ENCODE measurements at regions not wholly inside any gene's neighbourhood (a gene's known extent, or its start where the extent isn't known, plus 50 kb on each side); places are given as distances from the start of the nearest gene placed in this dataset.
"Not testable (repeated sequence)": the region's sequence is repeated elsewhere in the genome, so short reads cannot be mapped to it uniquely, and the experiment has no call there.

DNA sequence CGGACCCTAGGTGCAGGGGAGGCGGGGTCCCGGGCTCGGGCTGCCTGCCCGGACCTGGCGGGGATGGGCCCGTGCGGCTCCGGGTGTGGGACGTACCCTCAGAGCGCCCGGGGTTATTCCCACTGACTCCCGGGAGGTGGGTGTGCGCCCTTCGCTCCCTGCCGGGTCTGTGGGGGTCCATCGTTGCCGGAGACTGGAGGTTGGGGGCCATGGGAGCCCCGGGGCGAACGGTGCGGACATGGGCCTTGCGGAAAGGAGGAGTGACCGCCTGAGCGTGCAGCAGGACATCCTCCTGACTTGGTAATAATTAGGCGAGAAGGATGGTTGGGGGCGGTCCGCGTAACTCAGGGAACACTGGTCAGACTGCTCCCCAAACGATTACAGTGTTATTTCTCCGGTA lies 552.7 kb downstream of the TUBA3C start:
- not testable (repeated sequence) for DNase-seq

DNA sequence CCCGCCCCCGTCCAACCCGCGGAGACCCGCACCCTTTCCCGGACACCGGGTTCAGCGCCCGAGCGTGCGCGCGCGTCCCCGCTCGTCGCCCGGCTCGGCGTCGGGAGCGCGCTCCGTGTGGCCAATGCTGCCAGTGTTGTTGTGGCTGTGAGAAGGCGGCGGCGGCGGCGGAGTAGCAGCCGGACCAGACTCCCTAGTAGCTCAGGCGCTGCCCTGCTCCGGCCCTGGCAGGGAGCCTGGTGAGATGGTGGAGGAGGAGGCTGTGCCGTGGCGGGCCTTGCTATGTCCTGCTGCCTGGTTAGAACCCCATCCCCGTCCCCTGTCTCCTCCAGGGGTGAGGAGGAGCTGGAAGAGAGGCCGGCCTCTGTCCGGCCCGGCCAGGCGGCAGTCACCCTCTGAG lies 553.2 kb downstream of the TUBA3C start:
- DNase-seq: no peak

DNA sequence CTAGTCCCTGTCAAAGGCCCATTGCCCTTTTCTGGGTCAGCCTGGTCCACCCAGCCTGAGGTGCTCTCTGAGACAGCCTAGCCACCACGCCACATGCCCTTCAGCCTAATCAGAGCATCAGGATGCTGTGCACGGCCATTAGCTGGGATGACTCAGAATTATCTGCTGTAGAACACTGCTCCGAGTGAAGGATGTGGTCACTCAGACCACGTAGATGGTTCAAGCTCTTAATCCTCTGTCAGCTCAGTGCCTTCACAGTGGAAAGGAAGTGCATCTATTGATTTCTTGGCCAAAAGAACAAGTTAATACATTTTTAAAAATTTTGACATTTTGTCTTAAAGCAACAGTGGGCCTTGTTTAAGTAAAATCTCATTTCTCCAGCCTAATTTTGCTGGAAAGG lies 557.6 kb downstream of the TUBA3C start:
- DNase-seq: not testable (repeated sequence)

DNA sequence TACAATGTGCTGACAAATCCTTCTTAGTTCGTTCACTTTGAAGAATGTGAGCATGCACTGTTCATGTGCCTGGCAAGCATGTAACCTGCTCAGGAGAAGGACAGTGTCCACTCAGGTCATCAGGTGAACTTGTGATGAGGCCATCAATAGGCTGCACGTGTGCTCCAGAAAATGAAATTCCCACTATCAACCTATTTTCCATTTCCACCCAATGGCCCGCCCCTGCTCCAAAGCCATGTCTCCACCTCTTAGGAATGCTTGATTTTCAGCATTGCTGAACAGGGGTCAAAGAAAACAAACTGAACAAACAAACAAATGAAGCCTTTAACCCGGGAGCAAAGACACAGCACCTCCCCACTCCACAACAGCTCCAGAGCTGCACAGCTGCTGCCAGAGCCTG lies 563.2 kb downstream of the TUBA3C start:
- DNase-seq: not testable (repeated sequence)

DNA sequence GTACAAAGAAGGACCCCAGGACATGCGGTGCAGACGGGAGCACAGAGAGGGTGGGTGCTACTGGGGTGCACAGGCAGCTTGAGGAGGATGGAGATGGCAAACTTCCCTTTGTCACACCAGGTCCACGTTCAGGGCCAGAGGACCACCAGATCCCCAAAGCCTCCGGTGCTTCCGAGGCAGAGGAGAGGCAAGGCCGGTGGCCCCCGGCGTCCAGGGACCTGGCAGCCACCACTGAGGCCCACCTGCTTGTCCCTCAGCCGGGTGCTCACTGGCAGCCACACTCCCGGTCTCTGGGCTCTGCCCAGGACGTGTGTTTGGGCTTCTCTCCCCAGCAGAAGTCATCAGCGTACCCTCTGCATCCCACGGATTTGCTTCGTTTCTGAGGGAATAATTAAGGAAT lies 571.1 kb downstream of the TUBA3C start:
- DNase-seq: not testable (repeated sequence)

DNA sequence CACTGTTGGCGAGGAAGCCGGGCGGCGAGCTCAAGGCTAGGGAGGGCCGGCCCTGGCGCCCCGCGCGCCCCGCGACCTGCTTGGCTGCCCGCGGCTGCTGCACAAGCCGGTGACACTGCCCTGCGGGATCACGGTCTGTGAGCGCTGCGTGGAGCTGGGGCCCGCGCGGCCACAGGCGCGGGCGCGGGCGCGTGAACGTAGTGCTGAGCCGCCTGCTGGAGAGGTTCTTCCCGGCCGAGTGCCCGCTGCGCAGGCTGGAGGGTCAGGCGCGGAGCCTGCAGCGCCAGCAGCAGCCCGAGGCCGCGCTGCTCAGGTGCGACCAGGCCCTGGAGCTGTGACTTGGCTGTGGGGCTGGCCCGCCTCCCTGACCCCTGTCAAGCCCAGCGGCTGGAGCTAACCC lies 572.3 kb downstream of the TUBA3C start:
- not testable (repeated sequence) for DNase-seq

DNA sequence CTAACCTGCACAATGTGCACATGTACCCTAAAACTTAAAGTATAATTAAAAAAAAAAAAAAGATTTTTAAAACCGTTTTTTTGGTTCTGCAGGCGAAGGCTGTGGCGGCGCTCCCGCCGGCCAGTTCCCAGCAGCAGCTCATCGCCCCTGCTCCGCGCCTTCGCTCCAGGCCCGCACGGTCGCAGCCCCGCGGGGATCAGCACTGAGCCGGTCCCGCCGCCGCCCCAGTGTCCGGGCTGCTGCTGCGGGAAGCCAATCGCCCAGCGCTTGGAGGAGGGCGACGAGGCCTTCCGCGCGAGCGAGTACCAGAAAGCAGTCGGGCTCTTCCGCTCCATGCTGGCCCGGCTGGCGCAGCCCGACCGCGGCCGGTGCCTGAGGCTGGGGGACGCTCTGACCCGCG lies 572.8 kb downstream of the TUBA3C start:
- DNase-seq: not testable (repeated sequence)

DNA sequence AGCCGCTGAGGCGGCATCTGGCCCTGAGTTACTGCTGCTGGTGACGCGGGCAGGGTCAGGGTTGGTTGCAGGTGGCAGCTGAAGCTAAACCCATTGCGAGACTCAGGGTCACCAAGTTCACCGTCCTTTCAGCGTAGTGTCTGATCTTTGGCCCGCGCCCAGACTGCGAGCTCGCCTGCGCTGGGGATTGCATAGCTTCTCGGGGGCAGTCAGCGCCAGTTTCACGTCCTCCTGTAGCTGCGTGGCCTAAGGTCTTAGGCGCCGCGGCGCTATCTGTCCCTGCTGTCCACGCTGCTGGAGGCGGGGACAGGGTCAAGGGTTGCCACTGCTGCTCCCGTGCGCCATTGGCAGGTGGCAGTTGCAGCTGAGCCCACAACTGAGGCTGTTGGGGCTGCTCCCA lies 581.3 kb downstream of the TUBA3C start:
- DNase-seq: not testable (repeated sequence)

DNA sequence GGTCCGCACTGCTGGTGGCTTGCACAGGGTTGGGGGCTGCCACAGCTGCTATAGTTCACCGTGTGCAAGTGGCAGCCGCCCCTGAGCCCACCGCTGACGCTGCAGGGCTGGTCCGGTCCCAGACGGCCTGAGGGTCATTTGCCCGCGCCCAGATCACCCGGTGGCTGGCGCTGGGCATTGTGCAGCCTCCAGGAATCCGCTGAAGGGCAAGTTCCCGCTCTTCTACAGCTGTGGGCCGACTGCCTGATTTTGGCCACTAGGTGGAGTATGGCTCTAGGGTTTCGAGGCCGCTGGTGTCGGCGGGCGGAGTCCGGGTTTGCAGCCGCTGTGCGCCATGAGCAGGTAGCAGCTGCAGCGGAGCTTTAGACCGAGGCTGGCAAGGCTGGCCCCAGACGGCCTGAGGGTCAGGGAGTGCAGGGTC lies 581.8 kb downstream of the TUBA3C start:
- peak; percentile 30 for DNase-seq

DNA sequence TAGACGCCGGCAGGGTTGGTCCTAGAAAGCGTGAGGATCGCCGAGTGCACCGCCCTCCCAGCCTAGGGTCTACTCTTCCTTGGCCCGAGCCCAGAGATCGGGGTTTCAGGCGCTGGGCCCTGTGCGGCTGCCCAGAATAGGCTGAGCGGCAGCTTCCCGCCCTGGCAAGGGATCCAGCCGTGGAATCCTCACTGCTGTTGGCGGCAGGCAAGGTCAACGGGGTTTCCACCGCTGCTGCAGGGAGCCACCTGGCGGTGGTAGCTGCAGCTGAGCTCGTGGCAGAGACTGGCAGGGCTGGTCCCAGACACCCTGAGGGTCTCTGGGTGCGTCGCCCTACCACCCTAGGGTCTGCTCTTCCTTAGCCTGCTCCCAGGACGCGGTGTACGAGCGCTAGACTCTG lies 583.1 kb downstream of the TUBA3C start:
- not testable (repeated sequence) for DNase-seq

DNA sequence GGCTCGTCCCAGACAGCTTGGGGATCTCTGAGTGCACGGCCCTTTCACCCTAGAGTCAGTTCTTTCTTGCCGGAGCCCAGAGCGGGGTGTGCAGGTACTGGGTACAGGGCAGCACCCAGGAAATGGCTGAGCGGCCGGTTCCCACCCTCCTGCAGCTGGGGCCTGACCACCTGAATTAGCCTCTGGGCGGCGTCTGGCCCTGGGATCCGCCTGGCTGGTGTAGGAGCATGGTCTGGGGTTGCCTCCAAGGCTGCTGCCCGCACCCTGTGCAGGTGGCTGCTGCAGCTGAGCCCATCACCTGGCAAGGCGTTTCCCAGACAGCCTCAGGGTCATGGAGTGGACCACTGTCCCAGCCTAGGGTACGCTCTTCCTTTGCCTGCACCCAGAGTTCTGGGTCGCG lies 583.7 kb downstream of the TUBA3C start:
- not testable (repeated sequence) for DNase-seq

DNA sequence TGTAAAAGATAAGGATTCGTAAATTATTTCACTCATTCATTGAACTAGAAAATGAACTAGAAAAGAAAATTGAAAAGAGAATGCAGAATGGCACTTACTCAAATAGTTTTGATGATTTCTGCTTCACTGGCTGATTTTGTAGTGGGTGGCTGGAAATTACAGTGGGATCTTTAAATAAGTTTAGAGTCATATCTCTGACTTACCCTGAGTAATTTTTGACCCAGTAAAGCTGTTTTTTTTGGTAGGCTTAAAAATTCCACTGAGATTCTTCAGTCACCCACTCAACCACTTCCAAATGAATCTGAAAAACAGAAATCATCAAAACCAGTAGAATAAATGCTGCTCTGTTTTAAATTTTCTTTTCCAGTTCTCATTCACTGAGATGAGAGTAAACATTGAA lies 604.5 kb downstream of the TUBA3C start:
- DNase-seq: not testable (repeated sequence)

DNA sequence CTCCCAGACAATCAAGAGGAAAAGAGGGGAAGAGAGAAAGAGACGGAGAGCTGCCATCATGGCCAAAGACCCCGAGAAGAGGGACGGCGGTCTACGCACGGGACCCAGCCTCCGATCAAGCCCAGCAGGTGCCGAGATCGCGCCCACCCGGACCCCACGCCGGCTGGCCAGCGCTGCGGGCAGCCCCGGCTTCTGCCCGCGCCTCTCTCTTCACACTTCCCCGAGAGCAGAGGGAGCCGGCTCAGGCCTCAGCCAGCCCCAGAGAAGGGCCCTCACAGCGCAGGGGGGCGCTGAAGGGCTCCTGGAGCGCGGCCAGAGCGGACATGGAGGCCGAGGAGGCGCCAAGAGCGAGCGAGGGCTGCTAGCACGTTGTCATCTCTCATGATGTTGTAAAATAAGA lies 613.7 kb downstream of the TUBA3C start:
- DNase-seq: not testable (repeated sequence)

Data from stimulated activated CD4-positive, alpha-beta T cell treated with anti-CD3 and anti-CD28 coated beads, Interleukin-15, amount 100 ng/mL, for 24 hours (primary cell).